ENCODE measurements at regions not wholly inside any gene's neighbourhood (a gene's known extent, or its start where the extent isn't known, plus 50 kb on each side); places are given as distances from the start of the nearest gene placed in this dataset.

GRCh38 chr21:15400905-15401304 lies 328.9 kb upstream of the USP25 start:
- TF ChIP-seq POLR2A (IDR thresholded peaks at IDR 0.05; ENCODE audit: low read depth, low read length) (no peak), TAF1 (IDR thresholded peaks at IDR 0.05; ENCODE audit: borderline replicate concordance, low read depth, low read length) (no peak), POLR2AphosphoS5 (IDR thresholded peaks at IDR 0.05; ENCODE audit: low read depth, low read length) (no peak)

All from GM12892 (cell line).